Middle frontal gyrus (tissue), 1 donor: ENCODE measurements at regions not wholly inside any gene's neighbourhood (a gene's known extent, or its start where the extent isn't known, plus 50 kb on each side); places are given as distances from the start of the nearest gene placed in this dataset.
"Not testable (repeated sequence)": the region's sequence is repeated elsewhere in the genome, so short reads cannot be mapped to it uniquely, and the experiment has no call there.

Experiments
- DNase-seq: peaks from one replicate; pipeline ENCODE4 v3.0.0-alpha.2; 2015; ENCODE audit warnings: low spot score; ENCODE audit errors: extremely low spot score

- no peak for DNase-seq
These were observed 394.0 kb downstream of the DLEU7 start for GRCh38 chr13:50449465-50449864.

DNA sequence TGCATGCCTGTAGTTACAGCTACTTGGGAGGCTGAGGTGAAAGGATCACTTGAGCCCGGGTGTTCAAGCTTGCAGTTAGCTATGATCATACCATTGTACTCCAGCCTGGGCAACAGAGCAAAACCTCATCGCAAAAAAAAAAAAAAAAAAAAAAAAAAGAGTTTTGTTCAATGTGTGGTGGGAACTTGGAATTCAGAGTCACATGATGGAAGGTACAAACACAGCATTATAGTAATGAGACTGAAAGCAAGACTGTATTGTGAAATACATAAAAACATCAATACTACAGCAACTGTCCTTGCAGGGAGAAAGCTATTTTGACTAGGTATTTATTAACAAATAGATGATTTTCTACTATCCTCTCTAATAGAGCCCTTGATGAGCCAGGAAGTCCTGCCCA is 393.2 kb downstream of the DLEU7 start:
- no peak for DNase-seq

DNA sequence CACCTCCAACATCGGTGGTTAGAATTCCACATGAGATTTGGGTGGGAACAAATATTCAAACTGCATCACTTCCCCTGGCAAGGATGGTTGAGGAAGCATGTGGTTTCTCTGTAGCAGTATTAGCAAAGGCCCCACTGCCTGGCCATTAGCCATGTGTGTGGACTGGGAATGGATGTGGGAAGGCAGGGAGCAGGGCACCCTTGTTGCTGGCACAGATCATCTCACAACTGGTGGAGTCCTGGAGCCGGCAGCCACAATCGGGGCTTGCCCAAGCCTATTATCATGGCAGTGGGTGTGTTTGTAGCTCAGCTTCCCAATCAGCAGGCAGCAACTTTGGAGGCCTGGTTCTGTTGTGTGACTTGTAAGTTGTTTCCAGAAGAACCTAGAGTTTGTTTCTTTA is 391.9 kb downstream of the DLEU7 start:
- no peak for DNase-seq

DNA sequence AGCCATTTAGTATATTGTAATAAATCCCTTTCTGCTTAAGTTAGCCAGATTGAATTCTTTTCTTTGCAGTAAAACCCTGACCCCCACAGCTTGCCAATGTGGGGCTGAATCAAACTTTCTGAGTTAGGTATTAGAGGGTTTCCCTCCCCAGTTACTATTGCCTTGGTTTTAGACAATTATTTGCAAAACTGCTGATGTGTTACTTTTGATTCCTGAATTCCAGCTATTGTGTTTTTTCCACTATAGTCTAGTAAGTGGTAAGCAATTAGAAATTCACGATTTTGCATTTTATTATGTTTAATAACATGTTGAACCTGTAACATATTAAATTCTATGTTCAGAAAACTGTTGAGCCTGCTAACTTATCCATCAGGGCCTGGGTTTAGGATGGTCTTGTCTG is 391.5 kb downstream of the DLEU7 start:
- no peak for DNase-seq

DNA sequence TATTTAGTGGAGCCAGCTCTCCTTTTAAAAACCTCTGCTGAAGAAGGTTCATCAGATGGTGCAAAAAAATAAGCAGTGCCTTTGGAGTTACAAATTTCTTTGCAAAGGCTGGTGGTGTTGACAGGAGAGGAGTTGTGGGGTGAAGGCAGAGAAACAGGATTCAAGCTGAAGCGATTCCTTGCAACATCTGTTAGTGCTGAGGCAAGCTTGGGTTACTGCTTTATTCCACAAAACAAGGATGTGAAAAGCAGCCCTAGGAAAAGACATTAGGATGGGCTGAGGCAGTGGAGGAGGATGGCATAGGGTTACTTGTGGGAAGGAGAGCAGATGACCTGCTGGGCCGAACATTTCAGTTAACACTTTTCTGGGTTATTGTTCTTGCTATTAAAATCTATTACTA is 390.7 kb downstream of the DLEU7 start:
- no peak for DNase-seq

- no peak for DNase-seq
These were observed 390.3 kb downstream of the DLEU7 start for GRCh38 chr13:50453188-50453587.

GRCh38 chr13:50456111-50456510 is 387.4 kb downstream of the DLEU7 start:
- no peak for DNase-seq

DNA sequence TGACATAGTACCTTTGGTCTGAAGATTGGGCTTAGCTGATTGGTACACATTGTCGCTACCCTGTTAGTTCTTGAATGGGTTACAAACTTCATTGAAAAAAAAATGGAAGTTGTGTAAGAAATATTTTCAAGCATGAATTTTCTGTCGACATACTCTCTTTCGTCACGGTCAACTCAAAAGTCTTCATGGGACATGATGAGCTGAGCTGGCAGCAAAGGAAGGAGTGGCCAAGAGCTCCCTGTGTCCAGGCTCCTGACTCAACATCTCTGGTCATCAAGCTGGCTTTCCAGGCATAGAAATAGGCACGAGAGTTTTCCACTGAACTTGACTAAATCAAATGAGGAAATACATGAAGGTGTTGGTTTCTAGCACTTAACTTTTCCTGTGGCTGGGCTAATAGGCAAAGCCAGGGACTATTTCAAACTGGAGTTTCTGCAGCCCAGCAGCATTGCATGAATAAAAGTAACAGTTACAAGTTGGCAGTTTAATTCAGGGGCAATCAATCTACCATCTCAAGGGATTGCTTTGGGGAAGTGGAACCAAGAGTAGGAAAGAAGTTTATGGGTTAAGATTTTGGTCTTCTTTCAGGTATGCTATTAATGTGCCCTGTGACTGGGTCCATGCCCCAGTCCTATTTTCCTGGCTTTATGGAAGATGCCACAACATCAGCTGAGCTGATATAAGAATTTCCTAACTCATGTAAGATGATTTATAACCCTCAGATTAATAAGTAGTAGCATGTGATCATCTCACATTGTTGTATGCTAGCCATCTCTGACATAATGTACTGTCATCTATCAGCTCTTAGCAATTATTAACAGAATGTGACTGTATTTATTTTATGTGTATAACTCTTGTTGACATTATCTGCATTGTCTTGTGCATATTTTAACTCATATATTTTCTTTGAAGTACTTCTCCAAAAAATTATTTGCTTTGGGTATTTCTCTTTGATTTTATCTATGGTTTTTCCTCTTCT is 385.8 kb downstream of the DLEU7 start:
- DNase-seq: no peak

GRCh38 chr13:50459046-50459445 is 384.4 kb downstream of the DLEU7 start:
- DNase-seq: no peak

DNA sequence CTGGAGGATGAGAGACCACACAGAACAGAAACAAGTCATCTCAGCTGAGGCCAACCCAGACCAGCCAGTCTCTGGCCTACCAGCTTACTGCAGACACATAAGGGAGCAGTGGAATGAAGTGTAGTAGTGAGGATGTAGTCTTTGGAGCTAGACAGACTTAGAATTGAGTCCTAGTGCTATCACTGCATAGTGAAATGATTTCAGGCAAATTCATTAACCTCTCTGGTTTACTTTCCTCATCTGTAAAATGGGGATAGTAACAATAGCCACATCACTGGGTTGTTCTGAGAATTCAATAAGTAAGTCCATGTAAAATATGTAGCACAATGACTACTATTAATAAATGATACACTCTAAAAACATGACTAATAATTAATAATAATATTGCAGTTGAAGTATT is 383.8 kb downstream of the DLEU7 start:
- no peak for DNase-seq

DNA sequence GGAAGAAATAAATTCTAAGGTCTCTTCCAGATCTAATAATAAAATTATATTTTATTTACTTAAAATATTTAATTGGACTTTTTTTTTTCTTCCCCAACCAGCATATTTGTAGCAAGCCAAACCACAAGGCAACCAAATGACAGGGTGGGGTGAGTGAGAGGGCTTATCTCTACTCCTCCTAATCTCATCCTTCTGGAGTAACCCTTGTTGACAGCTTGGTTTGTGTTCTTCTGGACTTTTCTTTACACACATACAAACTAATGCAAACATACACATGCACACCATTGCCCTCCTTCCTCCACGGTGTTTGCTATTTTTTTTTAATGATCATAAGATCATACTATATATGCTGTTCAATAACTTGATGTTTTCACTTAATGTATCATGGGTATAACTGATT is 383.1 kb downstream of the DLEU7 start:
- no peak for DNase-seq

DNA sequence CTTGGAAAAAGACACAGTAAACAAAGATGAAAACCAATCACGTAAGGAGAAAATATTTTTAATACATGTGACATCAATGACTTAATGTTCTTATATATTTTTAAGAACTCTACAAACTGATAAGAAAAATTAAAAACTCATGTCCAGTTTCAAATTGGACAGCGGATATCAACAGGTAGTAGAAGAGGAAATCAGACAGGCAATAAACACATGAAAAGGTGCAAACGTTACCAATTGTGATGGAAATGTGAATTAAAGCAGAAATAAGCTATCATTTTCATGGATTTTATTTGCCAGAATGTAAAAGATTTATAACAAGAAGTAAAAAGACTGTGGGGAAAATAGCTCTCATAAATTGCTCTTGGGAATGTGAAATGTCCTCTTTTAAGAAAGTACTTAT is 382.3 kb downstream of the DLEU7 start:
- no peak for DNase-seq

DNA sequence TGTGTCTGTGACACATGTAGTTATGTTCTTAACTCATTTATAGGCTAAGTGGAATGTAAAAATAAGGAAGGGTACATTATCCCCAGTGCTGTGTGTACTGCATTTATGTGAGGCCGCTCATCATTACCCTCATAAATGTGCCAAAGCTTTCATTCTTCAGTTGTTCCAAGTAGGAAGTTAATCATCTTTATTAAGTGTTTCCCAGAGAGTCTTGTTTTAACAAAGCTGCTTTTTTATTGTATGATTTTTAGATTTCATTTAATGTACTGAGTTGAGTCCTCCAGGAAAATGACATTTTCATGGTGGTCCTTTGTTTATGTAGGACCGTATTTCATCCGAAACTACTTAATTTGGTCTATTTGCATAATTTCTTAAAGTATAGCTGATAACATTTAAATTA is 379.8 kb downstream of the DLEU7 start:
- no peak for DNase-seq

GRCh38 chr13:50464349-50465251 is 378.9 kb downstream of the DLEU7 start:
- no peak for DNase-seq

GRCh38 chr13:50466456-50466855 is 377.0 kb downstream of the DLEU7 start:
- DNase-seq: no peak

GRCh38 chr13:50467156-50468110 is 376.1 kb downstream of the DLEU7 start:
- DNase-seq: no peak

DNA sequence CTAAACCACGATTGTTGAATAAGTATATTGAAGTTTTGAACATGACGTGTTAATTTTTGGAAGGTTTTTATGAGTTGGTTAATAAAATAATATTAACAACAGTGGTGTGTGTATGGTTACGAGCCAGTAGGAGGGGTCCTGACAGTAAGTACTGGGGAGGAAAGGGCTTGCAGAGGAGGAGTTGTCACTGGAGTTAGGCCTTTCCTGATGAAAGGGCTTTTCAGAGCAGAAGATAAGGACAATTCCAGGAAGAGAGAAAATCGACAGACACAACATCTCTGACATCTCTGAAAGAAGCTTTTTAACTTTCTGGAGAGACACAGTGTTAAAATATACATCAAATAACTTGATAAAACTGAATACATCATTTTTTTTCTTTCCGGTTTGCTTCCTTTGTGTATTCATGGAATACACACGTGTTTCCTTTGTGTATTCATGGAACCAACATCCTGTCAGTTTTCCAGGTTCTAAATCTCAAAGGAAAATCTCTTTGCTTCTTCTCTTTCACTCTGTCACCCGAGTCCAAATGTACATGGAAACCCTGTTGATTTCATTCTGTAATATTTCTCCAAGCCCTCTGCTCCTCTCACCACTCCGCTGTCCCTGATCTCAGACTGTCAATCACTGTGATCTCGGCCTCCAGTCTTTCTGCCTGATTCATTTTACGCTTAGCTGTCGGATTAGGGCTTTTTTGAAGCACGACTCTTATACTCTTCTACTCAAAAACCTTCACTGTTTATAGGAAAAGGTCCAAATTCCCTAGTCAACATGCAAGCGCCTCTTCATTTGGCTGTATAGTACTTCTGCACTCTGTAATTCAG is 374.4 kb downstream of the DLEU7 start:
- DNase-seq: no peak

DNA sequence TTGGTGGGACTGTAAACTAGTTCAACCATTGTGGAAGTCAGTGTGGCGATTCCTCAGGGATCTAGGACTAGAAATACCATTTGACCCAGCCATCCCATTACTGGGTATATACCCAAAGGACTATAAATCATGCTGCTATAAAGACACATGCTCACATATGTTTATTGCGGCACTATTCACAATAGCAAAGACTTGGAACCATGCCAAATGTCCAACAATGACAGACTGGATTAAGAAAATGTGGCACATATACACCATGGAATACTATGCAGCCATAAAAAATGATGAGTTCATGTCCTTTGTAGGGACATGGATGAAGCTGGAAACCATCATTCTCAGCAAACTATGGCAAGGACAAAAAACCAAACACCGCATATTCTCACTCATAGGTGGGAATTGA is 370.4 kb downstream of the DLEU7 start:
- not testable (repeated sequence) for DNase-seq

DNA sequence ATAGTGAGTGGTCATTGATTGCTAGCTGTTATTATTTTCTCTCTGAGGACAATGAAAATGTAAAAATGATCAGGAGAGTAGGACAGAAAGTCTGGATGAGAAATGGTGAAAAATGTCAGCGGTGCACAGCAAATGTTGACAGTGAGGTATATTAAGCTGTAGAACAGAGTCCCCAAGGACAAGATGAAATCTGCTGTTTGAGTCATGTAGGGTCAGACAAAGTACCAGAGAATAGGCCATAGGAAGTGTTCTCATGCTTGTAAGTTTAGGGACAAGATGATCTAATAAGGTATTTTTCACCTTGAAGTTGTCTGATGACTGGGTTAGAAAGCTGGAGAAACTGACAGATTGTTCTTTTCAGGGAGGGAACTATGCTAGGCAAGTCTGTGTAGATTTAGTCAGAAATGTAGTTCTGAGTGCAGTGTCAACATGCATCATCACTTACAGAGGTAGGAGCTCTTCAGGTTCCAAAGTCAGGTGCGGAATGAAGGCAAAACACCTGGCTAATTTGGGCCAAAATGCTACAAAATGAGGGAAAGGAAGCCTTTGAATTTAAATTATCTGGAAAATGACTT is 369.3 kb downstream of the DLEU7 start:
- DNase-seq: no peak
